ENCODE measurements at regions not wholly inside any gene's neighbourhood (a gene's known extent, or its start where the extent isn't known, plus 50 kb on each side); places are given as distances from the start of the nearest gene placed in this dataset.

DNA sequence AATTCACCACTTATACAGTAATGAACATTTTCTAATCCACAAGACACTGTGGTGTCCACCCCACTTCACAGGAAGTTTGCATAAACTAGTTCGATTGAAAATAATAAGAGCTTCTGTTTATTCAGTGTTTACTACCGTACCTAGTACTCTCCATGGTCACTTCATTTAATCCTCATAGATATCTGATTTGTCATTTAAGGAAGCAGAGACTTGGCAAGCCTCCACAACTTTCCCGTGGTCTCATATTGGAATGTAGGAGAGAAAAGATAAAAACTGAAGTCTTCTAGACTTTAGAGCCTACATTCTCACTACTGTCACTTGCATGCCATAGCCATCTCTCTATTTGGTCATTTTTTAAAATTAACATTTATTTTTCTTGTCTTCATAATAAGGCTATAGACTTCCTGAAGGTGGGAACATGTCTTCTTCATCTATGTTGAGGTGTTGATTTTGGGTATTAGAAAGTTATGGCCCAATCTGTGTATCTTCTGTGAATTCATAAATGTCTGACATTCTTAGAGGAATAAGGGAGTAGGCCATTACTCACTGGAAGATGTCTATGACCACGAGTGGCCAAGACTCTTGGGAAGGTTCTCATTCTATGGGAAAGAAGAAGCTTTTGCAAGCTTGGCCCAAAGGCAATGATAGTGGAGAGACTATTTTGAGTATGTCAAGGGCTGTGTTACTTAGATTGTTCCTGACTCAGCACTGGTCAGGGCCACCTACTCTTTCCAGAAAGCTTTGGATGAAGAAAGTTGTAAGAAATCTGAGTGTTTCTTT is 423.7 kb downstream of the LRIG3 start:
- TF ChIP-seq, protein P1, sequence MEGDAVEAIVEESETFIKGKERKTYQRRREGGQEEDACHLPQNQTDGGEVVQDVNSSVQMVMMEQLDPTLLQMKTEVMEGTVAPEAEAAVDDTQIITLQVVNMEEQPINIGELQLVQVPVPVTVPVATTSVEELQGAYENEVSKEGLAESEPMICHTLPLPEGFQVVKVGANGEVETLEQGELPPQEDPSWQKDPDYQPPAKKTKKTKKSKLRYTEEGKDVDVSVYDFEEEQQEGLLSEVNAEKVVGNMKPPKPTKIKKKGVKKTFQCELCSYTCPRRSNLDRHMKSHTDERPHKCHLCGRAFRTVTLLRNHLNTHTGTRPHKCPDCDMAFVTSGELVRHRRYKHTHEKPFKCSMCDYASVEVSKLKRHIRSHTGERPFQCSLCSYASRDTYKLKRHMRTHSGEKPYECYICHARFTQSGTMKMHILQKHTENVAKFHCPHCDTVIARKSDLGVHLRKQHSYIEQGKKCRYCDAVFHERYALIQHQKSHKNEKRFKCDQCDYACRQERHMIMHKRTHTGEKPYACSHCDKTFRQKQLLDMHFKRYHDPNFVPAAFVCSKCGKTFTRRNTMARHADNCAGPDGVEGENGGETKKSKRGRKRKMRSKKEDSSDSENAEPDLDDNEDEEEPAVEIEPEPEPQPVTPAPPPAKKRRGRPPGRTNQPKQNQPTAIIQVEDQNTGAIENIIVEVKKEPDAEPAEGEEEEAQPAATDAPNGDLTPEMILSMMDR (conservative IDR thresholded peaks at IDR 0.05; ENCODE audit: low read depth) = no peak
- ChIA-PET CTCF (no interaction called here), POLR2A (ENCODE audit: low non-redundant PET) (no interaction called here)
- H3K27ac ChIP-seq = no peak overlapping the region
- no peak for DNase-seq (ENCODE audit: low spot score)

DNA sequence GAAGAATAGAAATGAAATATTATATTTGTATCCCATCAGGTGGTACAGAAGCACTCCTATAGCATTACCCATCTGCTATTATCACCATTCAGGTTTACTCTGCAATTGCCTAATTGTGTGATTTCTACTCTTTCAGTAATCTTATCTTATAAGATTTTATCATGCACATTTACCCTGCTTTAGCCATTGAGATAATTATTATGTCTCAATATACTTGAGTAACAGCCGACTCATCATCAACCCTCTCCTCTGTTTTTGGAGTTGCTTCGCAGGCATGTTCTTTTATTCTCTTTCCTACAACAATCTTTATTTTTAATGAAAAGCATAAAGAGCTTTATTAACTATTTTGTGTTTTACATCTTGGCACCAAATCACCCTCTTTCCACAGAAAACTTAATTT is 419.9 kb downstream of the LRIG3 start:
- ChIA-PET POLR2A (ENCODE audit: low non-redundant PET) (no interaction called here), CTCF (no interaction called here)
- DNase-seq (ENCODE audit: low spot score) = no peak
- no peak overlapping the region for H3K27ac ChIP-seq
- TF ChIP-seq, protein P1 (conservative IDR thresholded peaks at IDR 0.05; ENCODE audit: low read depth) = no peak

GRCh38 chr12:58502226-58502625 is 418.1 kb downstream of the LRIG3 start:
- DNase-seq (ENCODE audit: low spot score) = no peak
- H3K27ac ChIP-seq = no peak overlapping the region
- ChIA-PET POLR2A (ENCODE audit: low non-redundant PET) (no interaction called here), CTCF (no interaction called here)
- TF ChIP-seq, protein P1 (conservative IDR thresholded peaks at IDR 0.05; ENCODE audit: low read depth) = no peak

- TF ChIP-seq, protein P1 (conservative IDR thresholded peaks at IDR 0.05; ENCODE audit: low read depth) = no peak
- no peak for DNase-seq (ENCODE audit: low spot score)
- H3K27ac ChIP-seq = no peak overlapping the region
- ChIA-PET POLR2A (ENCODE audit: low non-redundant PET) (no interaction called here), CTCF (interaction anchor here (0.6 kb wide), 1 partner anchor 328 kb away, joined by 3 read pairs; no protein-coding TSS in a partner anchor)
These were observed 417.5 kb downstream of the LRIG3 start for GRCh38 chr12:58502841-58503240.

DNA sequence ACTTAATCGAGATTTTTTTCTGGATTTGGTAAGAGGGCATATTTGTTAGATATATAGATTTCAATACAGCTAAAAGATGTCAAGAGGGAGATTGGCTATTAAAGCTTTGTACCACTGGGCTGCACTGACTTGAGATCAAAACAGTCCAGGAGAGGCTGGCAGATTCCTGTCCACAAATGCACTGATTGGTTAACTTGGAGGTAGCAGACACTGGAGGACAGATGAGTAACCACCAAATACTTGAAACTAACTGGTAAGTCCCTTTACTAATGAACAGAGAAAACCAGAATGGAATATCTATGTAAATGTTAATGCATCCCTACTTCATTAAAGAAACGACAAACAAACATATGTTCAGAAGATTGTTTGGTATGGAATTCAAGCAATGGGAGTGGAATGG is 416.6 kb downstream of the LRIG3 start:
- ChIA-PET POLR2A (ENCODE audit: low non-redundant PET) (no interaction called here), CTCF (interaction anchor here (0.6 kb wide), 1 partner anchor 37 kb away, joined by 4 read pairs; no protein-coding TSS in a partner anchor)
- no peak overlapping the region for H3K27ac ChIP-seq
- TF ChIP-seq, protein P1 (conservative IDR thresholded peaks at IDR 0.05; ENCODE audit: low read depth) = no peak
- no peak for DNase-seq (ENCODE audit: low spot score)

GRCh38 chr12:58504143-58504938 is 416.0 kb downstream of the LRIG3 start:
- DNase-seq (ENCODE audit: low spot score) = peak; percentile 53
- POLR2A ChIA-PET (ENCODE audit: low non-redundant PET) = no interaction called here
- H3K27ac ChIP-seq = no peak overlapping the region
- CTCF ChIA-PET = interaction anchor here (0.6 to 0.7 kb wide), 2 partner anchors 36 to 64 kb away, joined by 4 read pairs; no protein-coding TSS in a partner anchor
- TF ChIP-seq, protein P1 (conservative IDR thresholded peaks at IDR 0.05; ENCODE audit: low read depth) = no peak

Data from RWPE1 (cell line).